KOPT-K1 (cell line): ENCODE measurements at regions not wholly inside any gene's neighbourhood (a gene's known extent, or its start where the extent isn't known, plus 50 kb on each side); places are given as distances from the start of the nearest gene placed in this dataset.

ENCODE experiments used
- H3K27ac ChIP-seq: fragments of 200-600 bp; sonication (generic); 2 replicates; pipeline ENCODE4 v1.5.1; 2016; ENCODE audit warnings: antibody characterized with exemption, mild to moderate bottlenecking, low read depth, low read length; ENCODE audit not compliant: poor library complexity, severe bottlenecking
- H3K36me3 ChIP-seq: fragments of 200-600 bp; sonication (generic); 2 replicates; pipeline ENCODE4 v1.5.1; 2017; ENCODE audit warnings: antibody characterized with exemption, mild to moderate bottlenecking, low read length, moderate library complexity; ENCODE audit not compliant: insufficient read depth
- H3K9me3 ChIP-seq: fragments of 200-600 bp; sonication (generic); 2 replicates; pipeline ENCODE4 v1.5.1; 2017; ENCODE audit warnings: antibody characterized with exemption, low read length, mild to moderate bottlenecking; ENCODE audit not compliant: insufficient read depth, poor library complexity, severe bottlenecking

DNA sequence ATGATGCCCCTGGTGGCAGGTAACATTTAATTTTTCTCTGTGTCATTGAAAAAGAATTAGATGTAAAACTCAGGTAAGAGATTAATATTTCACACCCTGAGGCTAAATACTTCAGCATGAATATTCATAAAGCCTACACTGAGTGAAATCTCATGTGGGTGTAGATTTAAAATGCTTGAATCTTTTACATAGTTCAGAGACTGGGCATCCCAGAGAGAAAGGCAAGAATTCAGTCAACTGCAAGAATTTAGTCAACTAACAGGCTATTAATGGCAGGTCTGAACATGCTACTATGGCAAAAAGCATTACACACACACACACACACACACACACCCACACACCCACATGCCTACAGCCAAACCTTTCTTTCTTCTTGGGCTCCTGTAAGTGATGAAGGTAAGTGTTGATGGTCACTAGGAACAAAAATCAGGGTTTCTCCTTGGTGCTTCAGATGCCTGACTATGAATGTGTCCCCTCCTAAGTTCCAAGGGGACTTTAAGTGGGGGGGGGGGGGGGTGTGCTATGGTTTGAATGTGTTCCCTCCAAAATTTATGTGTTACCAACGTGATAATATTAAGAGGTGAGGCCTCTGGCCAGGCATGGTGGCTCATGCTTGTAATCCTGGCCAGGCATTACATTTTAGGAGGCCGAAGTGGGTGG is 63.7 kb upstream of the PSMD7 start:
- Histone ChIP-seq H3K36me3 (no peaks in the 10 kb centered on the region), H3K9me3 (no peaks in the 10 kb centered on the region), H3K27ac (no peak overlapping the region)

DNA sequence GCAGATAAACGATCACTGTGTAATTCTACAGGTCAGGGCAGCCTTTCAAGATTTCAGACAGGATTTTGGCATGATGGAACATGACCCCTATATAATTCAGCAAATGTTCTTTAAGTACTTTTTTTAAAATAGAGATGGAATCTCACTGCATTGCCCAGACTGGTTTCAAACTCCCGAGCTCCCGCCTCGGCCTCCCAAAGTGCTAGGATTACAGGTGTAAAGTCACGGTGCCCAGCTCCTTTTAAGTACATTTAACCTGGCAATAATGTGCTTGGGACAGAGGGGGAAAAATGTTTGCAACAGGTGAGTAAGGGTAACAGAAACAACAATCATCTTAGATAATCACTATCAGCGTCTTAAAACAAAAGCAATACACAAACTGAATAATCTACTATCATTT is 66.5 kb upstream of the PSMD7 start:
- no peak overlapping the region for H3K27ac ChIP-seq
- no peaks in the 10 kb centered on the region for H3K9me3 ChIP-seq
- no peaks in the 10 kb centered on the region for H3K36me3 ChIP-seq

- Histone ChIP-seq H3K36me3 (no peaks in the 10 kb centered on the region), H3K9me3 (no peaks in the 10 kb centered on the region), H3K27ac (no peak overlapping the region)
Observed at GRCh38 chr16:74226338-74226954, 70.2 kb upstream of the PSMD7 start.

DNA sequence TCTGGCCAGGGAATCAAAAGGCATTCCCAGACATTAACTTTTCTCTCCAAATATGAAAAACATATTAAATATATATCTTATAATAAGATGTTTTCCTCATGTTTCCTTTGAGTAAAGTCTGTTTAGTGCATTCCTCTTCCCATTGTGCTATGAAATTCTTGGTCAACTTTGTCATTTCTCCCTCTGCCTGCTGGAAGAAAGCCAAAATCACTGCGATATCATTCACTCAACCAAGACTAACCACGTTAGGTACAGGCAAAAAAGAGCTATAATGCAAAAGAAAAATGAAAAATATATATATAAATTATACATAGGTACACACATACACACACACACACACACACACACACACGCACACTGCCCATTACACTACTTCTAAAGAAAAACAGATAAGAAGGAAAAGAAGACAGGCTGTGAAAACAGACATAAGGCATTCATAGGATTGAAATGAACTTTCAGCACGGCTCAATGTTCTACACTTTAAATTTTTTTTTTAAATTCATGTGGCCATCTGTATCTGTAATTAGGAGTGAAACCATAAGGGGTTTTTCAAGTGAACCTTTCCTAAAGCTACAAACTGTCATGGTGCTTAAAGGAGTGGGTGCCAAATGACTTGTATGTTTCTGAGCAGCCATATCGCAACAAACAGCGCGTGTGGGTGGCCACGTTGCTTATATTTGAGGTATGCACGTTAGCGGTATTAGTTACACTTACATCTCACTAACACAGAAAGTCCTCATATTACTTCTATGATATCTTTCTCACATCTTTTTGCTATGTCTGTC is 71.6 kb upstream of the PSMD7 start:
- Histone ChIP-seq H3K27ac (no peak overlapping the region), H3K9me3 (no peaks in the 10 kb centered on the region), H3K36me3 (no peaks in the 10 kb centered on the region)

GRCh38 chr16:74221828-74222227 is 74.8 kb upstream of the PSMD7 start:
- Histone ChIP-seq H3K36me3 (no peaks in the 10 kb centered on the region), H3K27ac (no peak overlapping the region), H3K9me3 (no peaks in the 10 kb centered on the region)

DNA sequence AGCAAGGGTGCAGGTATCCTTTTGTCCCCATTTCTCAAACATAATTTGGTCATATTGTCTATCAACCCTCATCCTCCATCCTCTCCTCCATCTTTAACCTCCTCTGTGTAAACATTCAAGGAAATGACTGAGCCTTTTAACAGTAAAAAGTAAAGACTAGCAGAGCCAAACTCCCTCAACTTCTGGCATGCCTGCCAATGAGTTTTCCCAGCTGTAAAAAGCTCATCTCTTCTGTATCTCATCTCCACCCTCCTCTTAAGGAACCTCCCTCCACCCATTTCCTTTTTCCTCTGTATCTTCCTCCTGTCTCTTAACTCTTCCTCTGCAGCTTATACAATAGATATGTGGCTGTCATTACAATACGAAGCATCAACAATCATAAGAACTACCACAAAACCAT is 76.9 kb upstream of the PSMD7 start:
- Histone ChIP-seq H3K9me3 (no peaks in the 10 kb centered on the region), H3K27ac (no peak overlapping the region), H3K36me3 (no peaks in the 10 kb centered on the region)

GRCh38 chr16:74218871-74219270 is 77.7 kb upstream of the PSMD7 start:
- Histone ChIP-seq H3K27ac (no peak overlapping the region), H3K36me3 (no peaks in the 10 kb centered on the region), H3K9me3 (no peaks in the 10 kb centered on the region)

DNA sequence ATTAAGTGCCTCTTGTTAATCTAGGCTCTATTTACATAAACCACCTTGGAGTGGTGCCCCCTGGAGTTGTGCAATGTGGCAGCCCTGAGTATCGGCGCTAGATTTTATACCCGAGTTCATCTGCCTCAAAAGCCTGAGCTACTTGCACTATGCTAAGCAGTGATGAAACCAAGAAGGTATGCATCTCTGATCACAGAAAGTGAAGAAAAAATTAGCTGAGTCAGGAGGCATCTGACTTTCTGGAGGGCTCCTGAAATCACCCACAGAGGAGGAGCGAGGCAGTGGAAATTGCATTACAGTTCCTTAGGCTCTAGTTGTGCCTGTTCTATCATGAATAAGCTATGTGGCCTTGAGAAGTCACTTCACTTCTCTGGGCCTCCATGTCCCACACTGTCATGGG is 80.3 kb upstream of the PSMD7 start:
- Histone ChIP-seq H3K36me3 (no peaks in the 10 kb centered on the region), H3K27ac (no peak overlapping the region), H3K9me3 (no peaks in the 10 kb centered on the region)

DNA sequence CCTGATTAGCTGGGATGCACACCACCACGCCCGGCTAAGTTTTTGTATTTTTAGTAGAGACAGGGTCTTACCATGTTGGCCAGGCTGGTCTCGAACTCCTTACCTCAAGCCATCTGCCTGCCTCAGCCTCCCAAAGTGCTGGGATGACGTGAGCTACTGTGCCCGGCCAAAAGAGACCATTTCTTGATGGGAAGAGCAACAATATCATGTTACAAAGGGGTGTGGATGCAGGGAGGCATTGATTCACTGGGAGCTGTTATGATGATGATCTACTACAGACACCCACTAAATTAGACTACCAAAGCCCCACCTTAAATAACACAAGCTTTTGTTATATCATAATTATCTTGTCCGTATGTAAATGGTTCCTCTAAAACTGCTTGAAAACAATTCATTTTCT is 81.4 kb upstream of the PSMD7 start:
- no peaks in the 10 kb centered on the region for H3K36me3 ChIP-seq
- no peak overlapping the region for H3K27ac ChIP-seq
- H3K9me3 ChIP-seq: no peaks in the 10 kb centered on the region

- no peaks in the 10 kb centered on the region for H3K36me3 ChIP-seq
- H3K9me3 ChIP-seq: no peaks in the 10 kb centered on the region
- no peak overlapping the region for H3K27ac ChIP-seq
Observed at GRCh38 chr16:74213372-74213771, 83.2 kb upstream of the PSMD7 start.

DNA sequence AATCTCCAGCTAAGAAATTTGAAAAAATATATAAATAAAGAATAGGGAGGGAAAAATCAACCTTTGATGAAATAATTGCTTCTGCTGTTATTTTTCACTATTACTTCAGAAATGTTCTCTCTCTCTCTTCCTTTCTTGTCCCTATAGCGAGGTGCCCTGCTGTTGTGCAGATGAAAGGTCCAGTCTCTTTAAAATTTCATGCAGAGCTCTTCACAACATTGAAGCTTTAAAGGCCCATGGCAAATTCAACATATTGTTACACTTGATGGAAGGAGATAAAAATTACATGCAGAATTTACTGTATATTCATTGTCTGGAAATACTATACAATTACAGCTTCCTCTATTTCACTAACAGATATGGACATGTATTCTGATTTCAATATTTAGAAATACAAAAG is 86.4 kb upstream of the PSMD7 start:
- Histone ChIP-seq H3K36me3 (no peaks in the 10 kb centered on the region), H3K27ac (no peak overlapping the region), H3K9me3 (no peaks in the 10 kb centered on the region)

- H3K27ac ChIP-seq: no peak overlapping the region
- no peaks in the 10 kb centered on the region for H3K36me3 ChIP-seq
- H3K9me3 ChIP-seq: no peaks in the 10 kb centered on the region
Observed at GRCh38 chr16:74202009-74202408, 94.6 kb upstream of the PSMD7 start.

GRCh38 chr16:74201576-74201975 is 95.0 kb upstream of the PSMD7 start:
- Histone ChIP-seq H3K36me3 (no peaks in the 10 kb centered on the region), H3K9me3 (no peaks in the 10 kb centered on the region), H3K27ac (no peak overlapping the region)

- Histone ChIP-seq H3K9me3 (no peaks in the 10 kb centered on the region), H3K36me3 (no peaks in the 10 kb centered on the region), H3K27ac (no peak overlapping the region)
Observed at GRCh38 chr16:74200921-74201320, 95.7 kb upstream of the PSMD7 start.

DNA sequence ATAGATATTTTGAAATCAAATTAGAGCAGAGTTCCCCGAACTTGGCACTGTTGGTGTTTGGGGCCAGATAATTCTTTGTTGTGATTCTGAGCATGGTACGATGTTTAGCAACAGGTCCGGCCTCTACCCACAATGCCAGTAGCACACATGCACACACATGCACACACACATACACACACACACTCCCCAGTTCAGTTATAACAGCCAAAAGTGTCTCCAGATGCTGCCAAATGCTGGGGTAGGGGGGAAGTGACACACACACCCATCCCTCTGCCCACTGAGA is 96.8 kb upstream of the PSMD7 start:
- Histone ChIP-seq H3K27ac (no peak overlapping the region), H3K36me3 (no peaks in the 10 kb centered on the region), H3K9me3 (no peaks in the 10 kb centered on the region)
